NOMO-1 treated with dmso at 0.1 percent for 144 hours (cell line): ENCODE measurements at regions not wholly inside any gene's neighbourhood (a gene's known extent, or its start where the extent isn't known, plus 50 kb on each side); places are given as distances from the start of the nearest gene placed in this dataset.

Experiments
- DNase-seq: peaks from one replicate; lab custom pipeline; 2025; ENCODE audit not compliant: unreplicated experiment; lab: John Stamatoyannopoulos, UW

- DNase-seq: no peak
These were observed 372.8 kb upstream of the DUSP10 start for GRCh38 chr1:222114536-222115156.

- no peak for DNase-seq
These were observed 367.9 kb upstream of the DUSP10 start for GRCh38 chr1:222109836-222110235.

GRCh38 chr1:222107975-222108374 is 366.1 kb upstream of the DUSP10 start:
- DNase-seq: no peak

GRCh38 chr1:222107267-222107666 is 365.4 kb upstream of the DUSP10 start:
- DNase-seq: no peak

- no peak for DNase-seq
These were observed 364.5 kb upstream of the DUSP10 start for GRCh38 chr1:222106377-222106776.

GRCh38 chr1:222105861-222106260 is 364.0 kb upstream of the DUSP10 start:
- no peak for DNase-seq

GRCh38 chr1:222105393-222105737 is 363.5 kb upstream of the DUSP10 start:
- DNase-seq: no peak

- DNase-seq: no peak
These were observed 363.0 kb upstream of the DUSP10 start for GRCh38 chr1:222104694-222105392.

GRCh38 chr1:222104097-222104496 is 362.2 kb upstream of the DUSP10 start:
- DNase-seq: no peak

- no peak for DNase-seq
These were observed 357.9 kb upstream of the DUSP10 start for GRCh38 chr1:222099746-222100145.

GRCh38 chr1:222098404-222098803 is 356.5 kb upstream of the DUSP10 start:
- no peak for DNase-seq

- no peak for DNase-seq
These were observed 355.7 kb upstream of the DUSP10 start for GRCh38 chr1:222097588-222097987.

GRCh38 chr1:222096883-222097282 is 355.0 kb upstream of the DUSP10 start:
- DNase-seq: no peak

GRCh38 chr1:222096476-222096772 is 354.5 kb upstream of the DUSP10 start:
- DNase-seq: no peak

- DNase-seq: peak; percentile 25
These were observed 354.0 kb upstream of the DUSP10 start for GRCh38 chr1:222095606-222096475.

GRCh38 chr1:222093518-222093917 is 351.6 kb upstream of the DUSP10 start:
- DNase-seq: no peak

GRCh38 chr1:222090103-222090502 is 348.2 kb upstream of the DUSP10 start:
- DNase-seq: no peak

- no peak for DNase-seq
These were observed 345.5 kb upstream of the DUSP10 start for GRCh38 chr1:222087221-222087920.

- no peak for DNase-seq
These were observed 343.1 kb upstream of the DUSP10 start for GRCh38 chr1:222084996-222085395.

- DNase-seq: no peak
These were observed 342.2 kb upstream of the DUSP10 start for GRCh38 chr1:222084048-222084447.

GRCh38 chr1:222081859-222082258 is 340.0 kb upstream of the DUSP10 start:
- DNase-seq: no peak

GRCh38 chr1:222079566-222079965 is 337.7 kb upstream of the DUSP10 start:
- no peak for DNase-seq
